SK-N-SH (cell line): ENCODE measurements at regions not wholly inside any gene's neighbourhood (a gene's known extent, or its start where the extent isn't known, plus 50 kb on each side); places are given as distances from the start of the nearest gene placed in this dataset.

Experiments used
- CTCF ChIA-PET: fragments of 300-600, 350-600 bp; formaldehyde crosslinking; extraction: SDS; loops from one replicate; lab custom pipeline; 2021; lab: Yijun Ruan, JAX
- POLR2A ChIA-PET: fragments of 350-600 bp; sonication (Branson Sonifier 250); formaldehyde crosslinking; extraction: SDS; loops from one replicate; lab custom pipeline; 2020; ENCODE audit warnings: antibody characterized with exemption, inconsistent platforms; lab: Yijun Ruan, JAX
- DNase-seq: peaks from one replicate; pipeline ENCODE4 v3.0.0; 2012
- H2AFZ ChIP-seq: fragments of 200-600 bp; sonication (generic); 2 replicates; pipeline ENCODE4 v1.8.1; 2016; ENCODE audit warnings: antibody characterized with exemption, mild to moderate bottlenecking, low read depth
- H3F3A ChIP-seq: fragments of 200-600 bp; sonication (generic); replicated peaks from 2 replicates; pipeline ENCODE3; 2016; ENCODE audit warnings: antibody characterized with exemption, mild to moderate bottlenecking; ENCODE audit not compliant: insufficient read depth
- H3K27ac ChIP-seq, 2 experiments: fragments of 200-500 bp in 1 of 2; fragments of 200-600 bp in 1 of 2; sonication (Bioruptor generic) in 1 of 2; sonication (generic), shearing (Covaris generic) in 1 of 2; 2 replicates each; pipeline versions ENCODE4 v1.5.1 to v1.6.1; 2014 to 2016; ENCODE audit warnings: low read depth in 2 of 2, inconsistent platforms in 1 of 2, low read length in 1 of 2, mild to moderate bottlenecking in 1 of 2, mixed read lengths in 1 of 2
- H3K27me3 ChIP-seq: fragments of 200-600 bp; sonication (generic), shearing (Covaris generic); 2 replicates; pipeline ENCODE4 v1.6.1; 2016; ENCODE audit warnings: mixed run types; ENCODE audit not compliant: insufficient read depth
- H3K36me3 ChIP-seq, 2 experiments: fragments of 200-500 bp in 1 of 2; fragments of 200-600 bp in 1 of 2; sonication (Bioruptor generic) in 1 of 2; sonication (generic) in 1 of 2; replicated peaks in 1 of 2; 2 replicates each; pipeline versions ENCODE3 to v1.5.1; 2014 to 2016; ENCODE audit warnings: low read length in 1 of 2, mild to moderate bottlenecking in 1 of 2; ENCODE audit not compliant: insufficient read depth in 2 of 2, control insufficient read depth in 1 of 2
- H3K4me1 ChIP-seq, 2 experiments: fragments of 200-500 bp in 1 of 2; fragments of 200-600 bp in 1 of 2; sonication (Bioruptor generic) in 1 of 2; sonication (generic), shearing (Covaris generic) in 1 of 2; 2 replicates each; pipeline versions ENCODE4 v1.5.1 to v1.6.1; 2014 to 2016; ENCODE audit warnings: low read depth in 1 of 2, low read length in 1 of 2, mixed run types in 1 of 2; ENCODE audit not compliant: insufficient read depth in 2 of 2, control insufficient read depth in 1 of 2
- H3K4me2 ChIP-seq: fragments of 200-600 bp; sonication (generic), shearing (Covaris generic); 2 replicates; pipeline ENCODE4 v1.6.1; 2017; ENCODE audit warnings: mixed run types
- H3K4me3 ChIP-seq, 2 experiments: fragments of 200-500 bp in 1 of 2; fragments of 200-600 bp in 1 of 2; sonication (Bioruptor generic) in 1 of 2; sonication (generic), shearing (Covaris generic) in 1 of 2; 2 replicates each; pipeline versions ENCODE4 v1.5.1 to v1.8.1; 2014 to 2016; ENCODE audit warnings: low read depth in 2 of 2, inconsistent platforms in 1 of 2, low read length in 1 of 2, mild to moderate bottlenecking in 1 of 2, mixed read lengths in 1 of 2, moderate library complexity in 1 of 2
- H3K79me2 ChIP-seq: fragments of 200-600 bp; sonication (generic); 2 replicates; pipeline ENCODE4 v1.8.1; 2017; ENCODE audit warnings: mild to moderate bottlenecking; ENCODE audit not compliant: insufficient read depth
- H3K9ac ChIP-seq: fragments of 200-600 bp; sonication (generic); 2 replicates; pipeline ENCODE4 v1.6.1; 2017; ENCODE audit warnings: mixed run types
- H3K9me2 ChIP-seq: fragments of 200-600 bp; sonication (generic); 2 replicates; pipeline ENCODE4 v1.6.1; 2017; ENCODE audit warnings: mixed run types
- H3K9me3 ChIP-seq: fragments of 200-600 bp; sonication (generic); 2 replicates; pipeline ENCODE4 v1.6.1; 2017; ENCODE audit warnings: mixed run types, mild to moderate bottlenecking, moderate library complexity
- H4K20me1 ChIP-seq: fragments of 200-600 bp; sonication (generic); 2 replicates; pipeline ENCODE4 v1.6.1; 2017; ENCODE audit warnings: mild to moderate bottlenecking, mixed run types; ENCODE audit not compliant: insufficient read depth
- CHD2 ChIP-seq: fragments of 150-350 bp; IDR thresholded peaks from 2 replicates; pipeline ENCODE4 v1.6.1; 2018; ENCODE audit warnings: low read length; ENCODE audit not compliant: partially characterized antibody
- EP300 ChIP-seq, 2 experiments: IDR thresholded peaks; 2 replicates each; pipeline versions ENCODE4 v1.4.0 to v1.6.1; 2012; ENCODE audit warnings: borderline replicate concordance in 1 of 2, low read depth in 1 of 2, low read length in 1 of 2
- FOXJ3 ChIP-seq: sonication (generic); formaldehyde crosslinking; IDR thresholded peaks from 2 replicates; pipeline ENCODE4 v1.5.1; 2020; ENCODE audit warnings: mild to moderate bottlenecking, missing genetic modification reagents
- GABPA ChIP-seq: IDR thresholded peaks from 2 replicates; pipeline ENCODE4 v1.4.0; 2012; ENCODE audit warnings: low read depth, mild to moderate bottlenecking
- IRF3 ChIP-seq: fragments of 150-350 bp; IDR thresholded peaks from 2 replicates; pipeline ENCODE4 v1.6.1; 2016; ENCODE audit warnings: mild to moderate bottlenecking, low read depth, low read length
- MEF2A ChIP-seq: IDR thresholded peaks from 2 replicates; pipeline ENCODE4 v1.4.0; 2012; ENCODE audit warnings: low read depth, borderline replicate concordance
- MXI1 ChIP-seq: IDR thresholded peaks from 2 replicates; pipeline ENCODE4 v1.6.1; 2012; ENCODE audit warnings: mild to moderate bottlenecking, low read depth, low read length, improper control_type of control experiment
- PBX3 ChIP-seq: IDR thresholded peaks from 2 replicates; pipeline ENCODE4; 2012
- POLR2AphosphoS5 ChIP-seq: IDR thresholded peaks from 2 replicates; pipeline ENCODE4 v1.6.1; 2012; ENCODE audit warnings: low read depth, low read length
- RAD21 ChIP-seq: IDR thresholded peaks from 2 replicates; pipeline ENCODE4 v1.6.1; 2012; ENCODE audit warnings: mild to moderate bottlenecking, low read length
- REST ChIP-seq: IDR thresholded peaks from 2 replicates; pipeline ENCODE4 v1.6.1; 2012; ENCODE audit warnings: mild to moderate bottlenecking, low read depth, low read length, moderate library complexity
- RFX5 ChIP-seq: IDR thresholded peaks from 2 replicates; pipeline ENCODE4 v1.6.1; 2012; ENCODE audit warnings: mild to moderate bottlenecking, improper control_type of control experiment, low read length
- SMC3 ChIP-seq: IDR thresholded peaks from 2 replicates; pipeline ENCODE4 v1.6.1; 2012; ENCODE audit warnings: low read depth, low read length, improper control_type of control experiment
- TAF1 ChIP-seq: IDR thresholded peaks from 2 replicates; pipeline ENCODE4 v1.6.1; 2012; ENCODE audit warnings: low read depth, mild to moderate bottlenecking, low read length, moderate library complexity, borderline replicate concordance
- YY1 ChIP-seq: IDR thresholded peaks from 2 replicates; pipeline ENCODE4 v1.4.0; 2012; ENCODE audit warnings: low read depth, mild to moderate bottlenecking
- WGBS: methylation state at CpG from one replicate; pipeline ENCODE4 v1.1.6; 2017; ENCODE audit warnings: low lambda C conversion rate; 5-methylcytosine and 5-hydroxymethylcytosine counted together

GRCh38 chr2:186365406-186365805 lies 120.7 kb upstream of the ZC3H15 start:
- Histone ChIP-seq H3K9me3 (no peaks in the 10 kb centered on the region), H3K27me3 (no peaks in the 10 kb centered on the region), H3K4me1 (no peaks in the 10 kb centered on the region), H3F3A (no peaks in the 10 kb centered on the region), H3K9ac (no peak overlapping the region), H3K27ac (no peak overlapping the region), H3K4me2 (no peak overlapping the region), H3K4me3 (no peak overlapping the region), H3K79me2 (no peaks in the 10 kb centered on the region), H4K20me1 (no peaks in the 10 kb centered on the region), H2AFZ (no peak overlapping the region), H3K9me2 (peaks cover 2% of the 10 kb centered on the region; the same call in 1 of the 2 replicates), H3K36me3 (no peaks in the 10 kb centered on the region)
- 93% methylated on average over 1 of the region's 1 CpG for WGBS
- TF ChIP-seq RFX5 = no peak
- ChIA-PET CTCF (no interaction called here), POLR2A (no interaction called here)
- no peak for DNase-seq

- POLR2A ChIA-PET = no interaction called here
- Histone ChIP-seq H3K36me3 (no peaks in the 10 kb centered on the region), H3K4me3 (no peak overlapping the region), H3K9ac (no peak overlapping the region), H3K27me3 (no peaks in the 10 kb centered on the region), H2AFZ (no peak overlapping the region), H4K20me1 (no peaks in the 10 kb centered on the region), H3F3A (no peaks in the 10 kb centered on the region), H3K27ac (no peak overlapping the region), H3K79me2 (no peaks in the 10 kb centered on the region), H3K4me2 (no peak overlapping the region), H3K9me3 (no peaks in the 10 kb centered on the region), H3K4me1 (no peaks in the 10 kb centered on the region)
- DNase-seq = no peak
- CTCF ChIA-PET = interaction anchor here (0.6 kb wide), 1 partner anchor 63 kb away, joined by 3 read pairs; no protein-coding TSS in a partner anchor
- WGBS = 76% methylated on average over 3 of the region's 3 CpGs
- TF ChIP-seq TAF1 = no peak
- no peak for TF ChIP-seq EP300 (IDR thresholded peaks at IDR 0.05; ENCODE audit: borderline replicate concordance in 1 of 2, low read depth in 1 of 2, low read length in 1 of 2)
- TF ChIP-seq YY1 = no peak
- TF ChIP-seq MXI1 = no peak
- TF ChIP-seq GABPA = no peak
- no peak for TF ChIP-seq IRF3
- no peak for TF ChIP-seq CHD2
- no peak for TF ChIP-seq MEF2A
- TF ChIP-seq, all 33 proteins: peak for 0
- H3K9me2 ChIP-seq = peaks cover 1% of the 10 kb centered on the region; the same call in 1 of the 2 replicates
Observed at GRCh38 chr2:186379052-186379451, 107.0 kb upstream of the ZC3H15 start.

- 90% methylated on average over 2 of the region's 2 CpGs for WGBS
- H3K4me2 ChIP-seq = no peak overlapping the region
- POLR2A ChIA-PET = no interaction called here
- TF ChIP-seq MEF2A (no peak), YY1 (no peak), IRF3 (no peak), SMC3 (no peak), RAD21 (no peak), FOXJ3 (no peak), POLR2AphosphoS5 (no peak), REST (no peak), PBX3 (no peak)
Observed at GRCh38 chr2:186380805-186381204, 105.3 kb upstream of the ZC3H15 start.

More at GRCh38 chr2:186380805-186381204, 105.3 kb upstream of the ZC3H15 start:
- CTCF ChIA-PET = no interaction called here
- H3K9ac ChIP-seq = no peak overlapping the region
- no peaks in the 10 kb centered on the region for H3K79me2 ChIP-seq
- H3K27me3 ChIP-seq = no peaks in the 10 kb centered on the region
- peaks cover 5% of the 10 kb centered on the region; the same call in 1 of the 2 replicates for H3K9me2 ChIP-seq
- H4K20me1 ChIP-seq = no peaks in the 10 kb centered on the region
- H2AFZ ChIP-seq = no peak overlapping the region
- no peak for DNase-seq
- no peaks in the 10 kb centered on the region for H3K9me3 ChIP-seq
- no peaks in the 10 kb centered on the region for H3K4me1 ChIP-seq
- no peaks in the 10 kb centered on the region for H3F3A ChIP-seq
- H3K27ac ChIP-seq = no peak overlapping the region
- no peaks in the 10 kb centered on the region for H3K36me3 ChIP-seq
- no peak overlapping the region for H3K4me3 ChIP-seq
